SIG-M5 treated with dmso at 0.1 percent for 504 hours (cell line): ENCODE measurements at regions not wholly inside any gene's neighbourhood (a gene's known extent, or its start where the extent isn't known, plus 50 kb on each side); places are given as distances from the start of the nearest gene placed in this dataset.

Source experiments
- DNase-seq: peaks from one replicate; lab custom pipeline; 2025; ENCODE audit not compliant: unreplicated experiment; lab: John Stamatoyannopoulos, UW

DNA sequence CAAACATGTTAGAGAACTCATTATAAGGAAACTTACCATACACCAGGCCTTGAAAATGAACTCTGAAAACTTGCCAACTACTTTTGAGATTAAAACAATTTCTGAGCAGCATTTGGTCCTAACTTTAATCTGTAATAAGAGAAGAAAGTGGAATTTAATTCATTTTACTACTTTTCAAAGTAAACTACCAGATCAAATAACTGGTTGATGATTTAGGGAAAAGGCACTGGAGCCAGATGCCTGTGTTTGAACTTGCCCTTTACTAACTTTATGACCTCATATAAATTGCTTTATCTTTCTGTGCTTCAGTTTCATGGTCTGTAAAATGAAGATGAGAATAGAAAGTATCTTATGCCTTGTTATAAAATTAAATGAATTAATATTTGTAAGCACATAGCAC is 159.9 kb upstream of the PCDH18 start:
- no peak for DNase-seq

DNA sequence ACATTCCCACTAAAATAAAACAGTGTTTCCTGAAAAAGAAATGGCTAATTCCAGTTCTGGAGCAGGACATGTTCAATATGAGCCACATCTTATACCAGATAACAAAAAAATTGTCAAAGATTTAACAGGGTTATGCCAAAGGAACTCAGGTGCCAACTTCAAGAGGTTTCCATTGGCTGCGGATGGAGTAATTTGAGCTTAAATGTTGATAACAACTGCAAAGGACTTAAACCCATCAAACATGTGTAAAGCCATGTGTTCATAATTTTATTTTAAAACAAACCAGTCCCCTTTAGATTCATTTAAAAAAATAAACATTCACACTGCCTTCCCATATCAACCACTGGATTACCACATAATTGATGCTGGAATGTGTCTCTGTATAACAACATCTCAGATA is 156.4 kb upstream of the PCDH18 start:
- DNase-seq: no peak

DNA sequence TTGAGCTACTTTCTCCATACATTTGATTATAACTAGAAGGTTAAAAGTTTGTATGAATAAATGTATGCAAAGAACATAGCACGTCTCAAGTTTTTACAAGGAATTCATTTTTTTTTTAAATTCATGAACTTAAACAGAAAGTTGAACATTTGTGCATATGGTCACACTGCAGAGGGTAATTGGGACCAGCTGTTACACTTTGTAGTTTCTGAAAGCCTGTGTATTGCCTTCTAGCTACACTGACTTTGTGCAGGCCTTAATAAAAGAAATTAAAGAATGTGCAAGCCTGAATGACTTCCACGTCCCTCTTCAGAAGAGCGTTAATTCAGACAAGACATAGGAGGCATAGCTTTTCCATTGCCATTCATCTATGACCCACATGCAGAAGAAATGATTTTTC is 153.1 kb upstream of the PCDH18 start:
- DNase-seq: no peak

DNA sequence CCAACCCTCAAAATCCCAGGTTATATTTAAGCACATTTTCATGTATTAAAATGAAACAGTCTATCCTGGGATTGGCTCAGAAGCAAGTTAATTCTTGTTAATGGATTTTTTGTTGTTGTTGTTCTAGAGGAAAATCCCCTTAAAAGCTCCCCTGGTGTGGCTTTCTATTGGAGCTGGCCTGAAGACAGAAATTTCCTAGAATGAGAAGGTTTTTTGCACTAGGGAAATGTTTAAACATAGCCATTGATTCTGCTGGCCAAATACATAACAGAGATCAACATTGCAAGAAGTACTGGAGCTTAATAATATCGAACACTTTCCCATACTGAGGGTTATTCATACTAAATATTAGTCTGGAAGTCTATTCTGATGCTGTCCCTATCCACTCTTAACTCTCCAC is 148.8 kb upstream of the PCDH18 start:
- no peak for DNase-seq

DNA sequence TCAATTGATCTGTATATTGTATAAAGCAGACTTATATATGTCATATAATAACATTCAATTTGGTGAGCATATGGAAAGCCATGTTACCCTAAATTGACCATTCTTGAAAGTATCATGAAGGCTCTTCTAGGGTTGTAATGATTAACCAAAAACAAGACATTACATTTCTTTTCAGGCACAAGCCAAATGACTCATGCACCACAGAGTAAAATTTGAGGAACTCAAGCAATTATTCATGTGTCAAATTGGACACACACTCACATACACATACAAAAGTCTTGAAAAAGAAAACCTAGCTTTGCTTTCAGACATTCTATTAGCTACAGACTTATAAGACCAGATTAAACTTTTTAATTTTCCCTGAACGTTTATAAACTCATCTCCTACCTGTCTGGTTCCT is 146.5 kb upstream of the PCDH18 start:
- DNase-seq: no peak

DNA sequence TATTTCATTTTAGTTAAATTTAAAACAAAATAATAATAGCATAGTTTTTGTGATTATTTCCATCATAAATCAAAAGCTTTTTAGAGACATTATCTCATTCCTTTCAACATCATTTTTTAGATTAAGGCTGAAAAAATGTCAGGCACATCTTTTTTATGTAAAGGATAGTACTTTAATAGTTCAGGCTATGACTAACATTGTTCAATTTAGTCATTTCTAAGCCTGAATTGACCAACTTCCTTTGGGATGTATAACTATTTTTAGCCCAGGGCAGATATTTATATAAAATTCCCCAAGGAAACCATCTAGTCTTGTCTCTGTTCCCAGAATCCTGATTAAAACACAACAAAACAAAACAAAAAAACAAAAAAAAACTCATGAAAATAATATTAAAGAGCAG is 145.6 kb upstream of the PCDH18 start:
- no peak for DNase-seq

DNA sequence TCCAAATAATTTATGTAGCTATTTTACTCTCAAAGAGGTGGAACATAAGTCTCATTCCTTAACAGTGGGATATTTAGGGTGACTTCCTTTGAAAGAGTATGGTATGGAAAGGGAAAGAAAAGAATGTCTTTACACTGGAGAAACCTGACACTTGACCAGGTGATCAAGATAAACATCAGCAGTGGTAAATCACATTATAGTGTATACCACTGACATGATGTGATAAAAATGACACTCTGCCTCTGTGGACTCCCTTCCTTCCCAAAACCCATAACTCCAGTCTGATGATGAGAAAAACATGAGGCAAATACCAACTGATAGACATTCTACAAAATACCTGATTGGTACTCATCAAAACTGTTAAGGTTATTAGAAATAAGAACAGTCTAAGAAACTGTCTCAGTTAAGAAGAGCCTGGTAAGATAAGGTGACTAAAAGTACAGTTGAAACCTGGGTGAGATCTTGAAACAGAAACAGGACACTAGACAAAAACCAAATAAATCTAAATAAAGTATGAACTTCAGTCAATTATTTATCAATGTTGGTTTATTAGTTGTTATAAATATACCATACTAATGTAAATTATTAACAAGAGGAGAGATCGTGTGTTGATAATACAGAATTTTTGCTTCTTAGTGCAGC is 144.2 kb upstream of the PCDH18 start:
- DNase-seq: no peak

DNA sequence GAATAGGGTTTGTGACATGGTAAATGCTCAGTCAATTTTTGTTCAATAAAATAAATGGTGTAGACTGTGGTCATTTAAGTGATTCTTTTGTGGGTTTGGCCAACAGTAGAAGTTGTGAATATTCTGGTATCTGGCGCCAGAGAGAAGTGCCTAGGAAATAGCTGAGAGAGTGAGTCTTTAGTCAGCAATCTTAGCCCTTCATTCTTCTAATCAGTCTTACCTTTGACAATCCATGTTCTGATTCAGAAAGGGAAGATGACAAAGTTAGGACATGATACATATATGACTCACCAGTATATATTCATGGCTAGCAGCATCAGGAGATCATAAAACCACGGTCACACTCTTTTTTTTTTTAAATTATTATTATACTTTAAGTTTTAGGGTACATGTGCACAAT is 141.8 kb upstream of the PCDH18 start:
- no peak for DNase-seq

DNA sequence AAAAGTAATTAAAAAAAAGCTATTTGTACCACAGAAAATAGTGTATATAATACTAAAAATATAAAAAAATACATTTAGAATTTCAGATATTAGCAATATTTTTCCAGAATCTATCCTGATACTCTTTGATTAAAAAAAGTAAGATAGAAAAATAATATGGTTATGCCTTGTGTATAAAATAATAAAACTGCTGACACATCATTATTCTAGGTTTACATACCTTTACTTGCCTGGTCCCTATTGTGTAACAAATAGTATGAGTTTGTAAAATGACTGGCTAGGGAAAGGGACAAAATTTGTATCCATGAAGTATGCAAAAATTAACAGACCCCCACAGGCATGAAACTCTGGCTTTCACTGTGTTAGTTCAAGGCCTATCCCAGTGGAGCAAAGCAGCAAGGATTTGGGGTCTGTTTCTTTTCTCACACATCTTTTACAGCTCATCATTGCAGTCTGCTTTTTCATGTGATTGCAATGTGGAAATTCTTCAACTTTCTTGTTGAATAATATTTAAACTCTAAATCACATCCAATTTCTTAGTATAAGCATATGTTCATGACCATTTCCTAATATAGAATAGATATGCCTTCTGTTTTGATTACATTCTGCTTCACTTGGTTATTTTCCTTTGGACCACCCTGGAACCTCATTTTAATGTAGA is 136.7 kb upstream of the PCDH18 start:
- no peak for DNase-seq

DNA sequence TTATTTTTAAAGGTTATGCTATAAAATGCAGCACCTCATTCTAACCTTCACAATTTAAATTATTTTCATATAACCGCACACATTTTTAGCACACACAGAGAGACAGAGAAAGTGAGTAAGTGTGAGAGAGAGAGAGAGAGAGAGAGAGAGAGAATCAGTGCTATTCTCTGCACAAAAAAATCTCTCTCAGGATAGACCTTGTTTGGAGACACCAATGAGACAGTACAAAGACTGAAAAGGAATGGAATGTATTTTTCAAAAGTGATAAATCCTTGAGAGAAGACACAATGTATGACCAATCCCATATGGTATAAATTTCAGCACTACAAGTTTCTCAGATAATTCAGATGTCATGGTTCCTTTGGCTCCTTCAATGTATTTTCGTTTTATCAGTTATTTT is 132.1 kb upstream of the PCDH18 start:
- no peak for DNase-seq

DNA sequence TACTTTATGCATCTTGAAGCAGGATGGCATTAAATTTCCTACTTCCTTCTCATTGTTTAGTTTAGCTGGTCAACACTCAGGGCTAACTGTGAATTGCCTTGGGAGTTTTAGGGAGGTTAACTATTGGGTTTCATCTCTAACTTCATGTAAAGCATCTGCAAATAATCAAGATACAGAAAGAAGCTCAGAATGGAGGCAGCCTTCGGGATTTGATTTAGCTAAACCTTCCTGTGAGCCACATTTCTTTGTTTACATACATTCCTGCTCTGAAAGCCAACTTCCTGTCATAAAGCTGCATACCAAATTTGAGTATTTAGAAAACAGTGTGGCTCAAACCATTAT is 131.7 kb upstream of the PCDH18 start:
- DNase-seq: no peak

DNA sequence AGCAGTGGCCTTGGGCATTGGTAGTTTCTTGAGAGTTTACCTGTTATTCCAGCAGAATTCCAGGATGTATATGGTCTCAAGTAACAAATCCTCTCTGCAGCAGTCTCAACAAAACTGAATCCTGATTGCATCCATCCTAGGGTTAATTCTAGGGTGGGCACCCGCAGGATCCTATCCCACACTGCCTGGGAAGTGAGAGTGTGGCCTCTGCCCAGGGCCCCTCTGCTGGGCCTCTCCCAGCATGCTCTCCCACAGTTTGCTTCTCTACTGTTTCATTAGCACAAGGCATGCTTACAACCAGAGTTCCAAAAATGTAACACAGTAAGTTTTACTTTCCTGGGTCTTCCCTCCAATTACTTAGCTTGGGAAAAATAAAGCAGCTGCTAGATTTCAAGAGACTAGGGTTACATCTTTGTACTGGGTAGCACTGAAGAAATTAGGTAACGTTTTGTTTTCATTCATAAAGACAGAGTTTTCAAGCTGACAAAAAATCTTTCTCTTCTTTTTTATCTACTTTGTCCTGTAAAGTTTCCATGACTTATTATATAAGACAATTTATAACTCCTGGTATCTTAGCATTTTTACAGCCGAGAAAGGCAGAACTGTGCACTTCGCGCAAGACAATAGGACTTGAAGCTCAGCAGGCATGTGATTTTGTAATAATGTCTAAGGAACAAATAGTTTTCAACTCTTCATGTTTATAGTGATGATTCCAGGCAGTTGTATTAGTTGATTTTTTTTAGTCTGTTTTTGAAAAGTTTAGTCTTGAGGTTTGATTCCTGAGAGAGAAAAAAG is 131.2 kb upstream of the PCDH18 start:
- DNase-seq: no peak

DNA sequence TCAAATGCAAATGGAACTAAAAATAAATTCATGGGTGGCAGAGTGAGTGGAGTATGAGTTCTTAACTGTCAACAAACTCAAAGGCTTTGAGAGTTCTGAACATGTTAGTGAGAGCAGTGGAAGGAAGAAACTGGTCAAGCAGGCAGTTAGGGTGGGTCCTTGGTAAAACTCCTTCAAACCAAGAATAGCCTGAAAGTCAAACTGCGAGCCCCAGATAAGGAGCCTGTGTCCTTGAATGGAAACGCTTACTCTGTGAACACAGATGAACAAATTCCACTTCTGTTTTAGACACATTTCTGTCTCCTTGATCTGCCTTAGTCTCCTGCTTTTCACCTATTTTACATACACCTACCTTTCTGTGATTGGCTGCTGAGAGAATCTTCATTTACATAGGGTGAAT is 129.4 kb upstream of the PCDH18 start:
- DNase-seq: no peak

DNA sequence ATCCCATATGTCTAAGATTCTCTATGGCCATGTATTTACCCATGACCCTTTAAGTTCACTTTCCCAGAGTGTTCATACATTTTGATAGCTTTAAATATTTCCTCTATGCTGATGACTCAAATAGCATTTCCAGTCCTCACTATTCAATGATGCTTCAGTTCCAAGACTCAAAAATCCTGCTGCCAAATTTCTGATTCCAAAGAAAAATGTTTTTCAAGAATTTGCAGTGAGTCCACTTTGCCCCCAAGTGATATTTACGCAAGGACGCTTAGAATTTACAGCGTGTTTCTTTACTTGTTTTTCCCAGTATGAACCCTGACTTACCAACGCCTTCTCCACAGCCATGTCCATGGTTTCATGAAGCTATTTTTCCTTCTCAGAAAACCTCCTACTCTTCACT is 127.9 kb upstream of the PCDH18 start:
- DNase-seq: no peak

DNA sequence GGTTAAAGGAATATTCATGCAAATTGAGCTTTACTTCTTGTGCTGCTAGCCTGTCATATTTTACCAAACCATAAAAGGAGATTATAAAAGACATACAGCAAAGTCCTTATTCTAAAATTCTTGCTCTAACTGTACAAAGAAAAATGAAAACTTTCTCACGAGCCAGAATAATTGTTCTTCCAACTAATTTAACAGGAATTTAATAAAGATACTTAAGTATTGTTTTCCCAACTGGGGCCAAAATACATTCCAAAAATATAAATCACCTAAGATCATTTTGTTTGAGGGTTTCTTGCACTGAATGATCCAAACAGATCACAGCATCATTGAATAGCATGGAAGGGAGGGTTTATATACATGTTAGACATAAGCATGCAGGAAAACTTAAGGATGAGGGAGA is 127.1 kb upstream of the PCDH18 start:
- no peak for DNase-seq

DNA sequence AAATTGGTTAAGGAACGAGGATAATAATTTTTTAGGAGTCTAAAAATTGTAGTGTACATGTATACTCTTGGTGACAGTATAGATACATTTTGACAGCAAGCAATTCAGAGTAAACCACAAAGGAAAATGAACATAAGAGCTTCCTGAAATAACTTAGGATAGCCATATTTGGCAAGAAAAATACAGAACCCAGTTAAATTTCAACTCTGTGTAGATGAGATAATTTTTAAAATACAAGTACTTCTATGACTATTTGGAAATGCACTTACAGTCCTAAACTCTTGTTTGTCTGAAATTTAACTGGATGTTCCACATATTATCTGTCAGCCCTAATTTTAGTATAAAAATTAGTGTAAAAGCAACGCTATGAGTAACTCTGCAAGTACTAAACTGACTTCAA is 124.4 kb upstream of the PCDH18 start:
- no peak for DNase-seq

DNA sequence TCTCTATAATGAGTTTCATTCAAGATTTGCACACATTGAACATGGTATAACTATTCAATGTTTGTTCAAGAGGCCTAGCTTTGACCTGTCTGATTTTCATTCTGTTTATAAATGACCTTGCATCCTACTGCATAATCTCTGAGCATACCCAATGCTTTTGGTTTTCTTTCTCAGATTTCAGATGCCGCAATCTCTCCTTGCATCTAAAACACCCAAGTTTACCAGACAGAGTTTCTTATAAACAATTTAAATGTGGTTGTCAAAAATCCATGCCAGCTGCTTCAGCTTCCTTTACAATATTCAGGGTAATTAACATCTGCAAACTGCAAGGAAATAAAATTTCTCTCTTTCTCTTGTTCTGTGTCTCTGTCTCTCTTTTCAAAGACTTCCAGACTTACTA is 123.0 kb upstream of the PCDH18 start:
- no peak for DNase-seq

DNA sequence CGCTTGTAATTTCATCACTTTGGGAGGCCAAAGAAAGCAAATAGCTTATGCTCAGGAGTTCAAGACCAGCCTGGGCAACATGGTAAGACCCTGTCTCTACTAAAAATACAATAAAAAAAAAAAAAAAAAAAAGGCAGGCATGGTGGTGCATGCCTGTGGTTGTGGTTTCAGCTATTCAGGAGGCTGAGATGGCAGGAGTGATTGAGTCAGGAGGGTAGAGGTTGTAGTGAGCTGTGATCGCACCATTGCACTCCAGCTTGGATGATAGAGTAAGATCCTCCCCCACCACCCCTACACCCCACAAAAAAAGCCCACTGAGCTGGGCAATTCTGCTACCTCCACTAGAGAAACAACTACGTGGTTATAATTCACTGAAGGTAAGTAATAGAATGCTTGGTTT is 118.8 kb upstream of the PCDH18 start:
- no peak for DNase-seq

DNA sequence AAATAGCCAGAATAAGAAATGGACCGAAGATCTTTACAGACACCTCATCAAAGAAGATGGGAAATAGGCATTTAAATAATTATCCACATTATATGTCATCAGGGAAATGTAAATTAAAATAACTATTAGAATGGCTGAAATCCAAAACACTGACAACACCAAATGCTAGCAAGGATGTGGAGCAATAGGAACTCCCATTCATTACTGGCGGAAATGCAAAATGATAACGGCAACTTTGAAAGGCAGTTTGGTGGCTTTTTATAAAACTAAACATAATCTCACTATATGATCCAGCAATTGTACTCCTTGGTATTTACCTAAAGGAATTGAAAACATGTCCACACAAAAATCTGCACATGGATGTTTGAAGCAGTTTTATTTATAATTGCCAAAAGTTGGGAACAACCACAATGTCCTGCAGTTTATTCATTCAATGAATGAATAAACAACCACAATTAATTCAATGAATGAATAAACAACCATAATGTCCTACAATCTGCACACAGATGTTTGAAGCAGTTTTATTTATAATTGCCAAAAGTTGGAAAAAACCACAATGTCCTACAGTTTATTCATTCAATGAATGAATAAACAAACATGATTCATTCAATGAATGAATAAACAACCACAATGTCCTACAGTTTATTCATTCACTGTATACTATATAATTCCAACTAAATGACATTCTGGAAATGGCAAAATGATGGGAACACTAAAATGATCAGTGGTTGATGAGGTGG is 117.6 kb upstream of the PCDH18 start:
- no peak for DNase-seq

DNA sequence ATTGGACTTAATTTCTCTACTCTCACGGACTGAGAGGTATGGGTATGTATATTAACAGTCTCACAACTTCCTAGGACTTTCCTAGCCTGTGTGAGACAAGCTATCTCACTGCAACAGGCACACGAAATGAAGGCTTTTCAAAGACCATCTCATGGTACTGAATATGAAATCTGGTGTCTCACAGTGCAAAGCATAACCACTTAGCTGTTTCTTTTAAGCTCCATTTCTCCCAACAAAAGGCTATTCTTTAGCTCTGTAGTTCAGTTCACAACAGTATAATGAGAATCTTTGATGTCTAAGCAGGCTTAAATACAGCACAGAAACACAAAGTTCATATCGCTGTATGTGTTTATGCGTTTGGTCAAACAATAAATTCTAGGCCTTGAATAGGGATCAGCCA is 116.2 kb upstream of the PCDH18 start:
- no peak for DNase-seq

DNA sequence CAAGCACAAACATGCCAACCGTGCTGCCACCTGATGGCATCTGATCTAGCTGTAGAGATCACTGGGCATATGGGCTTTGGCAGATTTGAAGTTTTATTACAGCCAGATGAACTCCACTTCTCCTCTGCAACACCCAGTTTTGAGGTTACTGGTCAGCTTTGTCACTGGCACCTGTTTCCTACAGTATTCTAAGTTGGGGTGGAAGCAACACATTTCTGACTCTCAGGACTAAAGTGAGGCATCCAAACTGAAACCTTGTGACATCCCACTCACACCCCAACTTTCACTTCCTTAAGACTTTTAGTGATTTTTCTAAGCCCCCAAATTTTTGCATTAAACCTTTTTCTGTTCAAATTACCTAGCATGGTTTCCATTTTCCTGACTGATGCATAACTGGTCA is 115.1 kb upstream of the PCDH18 start:
- DNase-seq: no peak

DNA sequence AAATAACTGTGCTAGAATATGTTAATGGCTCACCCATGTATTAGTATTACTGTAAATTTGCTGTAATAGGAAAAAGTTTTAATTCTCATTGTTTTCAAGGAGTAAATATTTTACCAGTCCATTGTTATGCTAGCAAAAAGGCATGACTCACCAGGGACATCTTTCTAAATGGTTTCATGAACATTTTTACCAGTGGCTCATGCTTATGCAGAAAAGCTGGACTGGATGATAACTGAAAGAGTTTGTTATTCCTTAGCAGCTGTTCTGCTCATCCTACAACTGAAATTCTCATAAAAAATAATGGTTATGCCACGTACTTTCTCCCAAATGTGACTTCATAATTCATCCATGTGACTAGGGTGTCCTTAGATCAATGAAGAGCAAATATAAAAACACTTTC is 111.9 kb upstream of the PCDH18 start:
- no peak for DNase-seq
